NCI-H1105 treated with DMSO at 0.1 percent for 48 hours (cell line): ENCODE measurements at regions not wholly inside any gene's neighbourhood (a gene's known extent, or its start where the extent isn't known, plus 50 kb on each side); places are given as distances from the start of the nearest gene placed in this dataset.
A peak's percentile ranks its signal among the peaks of the same experiment; 100 is the strongest.

ENCODE experiments used
- DNase-seq: peaks from one replicate; lab custom pipeline; 2025; lab: John Stamatoyannopoulos, UW

- peak; percentile 87 for DNase-seq
Observed at GRCh38 chrX:68894513-68895340, 65.9 kb downstream of the EFNB1 start.

DNA sequence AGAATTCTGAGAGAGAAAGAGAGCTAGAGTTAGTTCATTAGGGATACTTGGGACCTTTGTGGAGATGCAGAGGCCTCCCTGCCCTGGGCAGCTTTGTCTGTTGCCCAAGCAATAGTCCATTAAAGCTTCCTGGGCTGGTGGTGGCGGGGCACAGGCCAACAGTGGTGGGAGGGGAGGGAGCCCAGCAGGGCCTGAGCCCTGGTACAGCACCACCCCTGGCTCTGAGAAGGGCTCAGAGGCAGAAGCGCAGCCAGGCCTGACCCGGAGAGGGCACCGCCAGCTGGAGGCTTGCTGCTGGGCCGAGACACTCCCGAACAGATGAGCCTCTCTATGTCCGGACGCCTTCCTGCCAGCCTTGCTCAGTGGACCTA is 65.3 kb downstream of the EFNB1 start:
- no peak for DNase-seq

DNA sequence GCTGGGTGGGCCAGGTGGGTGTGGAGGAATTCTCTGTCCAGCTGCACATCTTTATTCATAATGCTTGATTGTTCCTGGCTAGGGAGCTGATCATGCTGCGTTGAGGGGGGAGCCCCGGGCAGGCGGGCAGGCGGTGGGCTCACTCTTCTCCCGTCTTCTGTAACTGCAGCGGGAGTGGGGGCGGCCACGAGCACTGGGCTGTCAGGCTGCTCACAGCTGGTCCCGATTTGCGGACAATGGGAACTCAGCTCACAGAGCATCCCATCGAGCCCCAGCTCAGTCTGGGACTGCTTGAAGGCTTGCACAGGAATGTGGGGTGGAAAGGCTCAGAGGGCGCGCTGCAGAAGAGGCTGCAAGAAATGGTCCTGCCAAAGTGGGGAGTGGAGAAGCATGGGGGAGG is 63.8 kb downstream of the EFNB1 start:
- no peak for DNase-seq

- DNase-seq, result no peak
Observed at GRCh38 chrX:68892134-68892533, 63.3 kb downstream of the EFNB1 start.
